Activated CD8-positive, alpha-beta T cell treated with anti-CD3 and anti-CD28 coated beads for 36 hours (primary cell): ENCODE measurements at regions not wholly inside any gene's neighbourhood (a gene's known extent, or its start where the extent isn't known, plus 50 kb on each side); places are given as distances from the start of the nearest gene placed in this dataset.

Source experiments
- ATAC-seq: fragments of 200-7000 bp; cut with Tn5 transposase; one replicate; pipeline ENCODE4 v1.10.0; 2021; ENCODE audit warnings: mild to moderate bottlenecking, moderate library complexity
- CTCF ChIA-PET: fragments of 350-600 bp; sonication (Branson Sonifier 250); formaldehyde crosslinking; loops from one replicate; lab custom pipeline; 2021; ENCODE audit warnings: antibody characterized with exemption; lab: Charles Lee
- POLR2A ChIA-PET: fragments of 350-600 bp; sonication (Branson Sonifier 250); formaldehyde crosslinking; loops from one replicate; lab custom pipeline; 2021; ENCODE audit warnings: antibody characterized with exemption; lab: Charles Lee
- DNase-seq: peaks from one replicate; pipeline ENCODE4 v3.0.0-alpha.2; 2020
- H3K27ac Mint-ChIP-seq: one replicate; pipeline ENCODE4 v1.8.0; 2021; ENCODE audit warnings: mild to moderate bottlenecking, mixed read lengths
- H3K27me3 Mint-ChIP-seq: one replicate; pipeline ENCODE4 v1.8.0; 2021; ENCODE audit warnings: mixed read lengths
- H3K36me3 Mint-ChIP-seq: one replicate; pipeline ENCODE4 v1.8.0; 2021; ENCODE audit warnings: low read depth, mixed read lengths
- H3K4me1 Mint-ChIP-seq: one replicate; pipeline ENCODE4 v1.8.0; 2021; ENCODE audit warnings: low read depth, mixed read lengths
- H3K4me3 Mint-ChIP-seq: one replicate; pipeline ENCODE4 v1.8.0; 2021; ENCODE audit warnings: mild to moderate bottlenecking, moderate library complexity, mixed read lengths
- H3K9me3 Mint-ChIP-seq: one replicate; pipeline ENCODE4 v1.8.0; 2021; ENCODE audit warnings: mixed read lengths
- intact Hi-C: fragments of 100-400 bp; cut with micrococcal nuclease; formaldehyde crosslinking; loops from one replicate; pipeline ENCODE4 v1.10.0; 2022
- TF ChIP-seq, protein P1 (sequence below): fragments of 200-600 bp; IDR thresholded peaks from one replicate; pipeline ENCODE4 v1.8.0; 2022; ENCODE audit warnings: antibody characterized with exemption, mild to moderate bottlenecking

DNA sequence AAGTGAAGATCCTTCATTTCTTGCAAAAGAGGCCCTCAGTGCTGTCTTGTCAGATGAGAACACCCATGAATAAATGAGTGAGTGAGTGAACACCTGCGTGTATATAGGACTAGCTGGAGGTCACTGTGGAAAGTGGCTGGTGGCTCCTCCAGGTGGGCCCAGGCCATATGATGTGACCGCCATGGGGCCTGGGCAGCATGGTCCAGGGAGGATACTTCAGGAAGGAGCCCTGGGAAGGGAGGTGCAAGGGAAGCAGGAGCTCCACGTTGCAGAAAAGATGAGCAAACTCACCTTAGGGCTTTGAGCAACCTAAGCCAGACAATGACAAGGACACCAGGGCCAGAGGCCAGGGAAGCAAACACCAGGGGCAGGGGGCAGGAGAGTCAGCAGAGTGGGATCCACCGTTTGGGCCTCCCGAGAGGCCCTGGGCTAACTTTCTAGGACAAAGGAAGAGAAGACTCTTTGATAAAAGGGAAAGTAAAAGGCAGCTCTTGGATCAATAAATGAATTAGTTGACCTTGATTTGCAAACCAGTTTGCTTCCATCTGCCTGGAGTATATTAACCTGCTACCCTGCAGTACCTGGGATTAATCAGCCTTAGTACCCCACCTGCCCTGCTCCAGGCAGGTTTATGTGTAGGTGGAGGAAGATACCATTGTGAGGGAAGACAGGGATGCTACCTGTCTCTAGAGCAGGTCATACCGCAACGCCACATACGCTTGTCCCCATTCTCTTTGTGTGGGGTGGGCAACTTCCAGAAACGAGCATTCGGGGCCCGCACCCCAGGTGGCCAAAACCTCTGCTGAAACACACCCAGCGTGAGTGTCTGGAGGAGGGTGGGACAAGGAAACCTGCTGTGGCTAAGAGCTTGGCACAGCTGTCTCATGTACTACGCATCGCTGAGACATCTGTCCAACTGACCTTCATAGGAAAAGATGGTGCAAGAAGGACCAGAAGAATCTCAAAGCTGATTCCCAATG lies 51.4 kb upstream of the OLFM1 start:
- Mint-ChIP-seq H3K27me3 (peaks cover 3% of the 10 kb centered on the region), H3K36me3 (no peaks in the 10 kb centered on the region), H3K27ac (no peak overlapping the region), H3K4me1 (no peaks in the 10 kb centered on the region), H3K9me3 (no peaks in the 10 kb centered on the region), H3K4me3 (no peak overlapping the region)
- ChIA-PET CTCF (no interaction called here), POLR2A (no interaction called here)
- DNase-seq (no peak), ATAC-seq (no peak)
- TF ChIP-seq, protein P1, sequence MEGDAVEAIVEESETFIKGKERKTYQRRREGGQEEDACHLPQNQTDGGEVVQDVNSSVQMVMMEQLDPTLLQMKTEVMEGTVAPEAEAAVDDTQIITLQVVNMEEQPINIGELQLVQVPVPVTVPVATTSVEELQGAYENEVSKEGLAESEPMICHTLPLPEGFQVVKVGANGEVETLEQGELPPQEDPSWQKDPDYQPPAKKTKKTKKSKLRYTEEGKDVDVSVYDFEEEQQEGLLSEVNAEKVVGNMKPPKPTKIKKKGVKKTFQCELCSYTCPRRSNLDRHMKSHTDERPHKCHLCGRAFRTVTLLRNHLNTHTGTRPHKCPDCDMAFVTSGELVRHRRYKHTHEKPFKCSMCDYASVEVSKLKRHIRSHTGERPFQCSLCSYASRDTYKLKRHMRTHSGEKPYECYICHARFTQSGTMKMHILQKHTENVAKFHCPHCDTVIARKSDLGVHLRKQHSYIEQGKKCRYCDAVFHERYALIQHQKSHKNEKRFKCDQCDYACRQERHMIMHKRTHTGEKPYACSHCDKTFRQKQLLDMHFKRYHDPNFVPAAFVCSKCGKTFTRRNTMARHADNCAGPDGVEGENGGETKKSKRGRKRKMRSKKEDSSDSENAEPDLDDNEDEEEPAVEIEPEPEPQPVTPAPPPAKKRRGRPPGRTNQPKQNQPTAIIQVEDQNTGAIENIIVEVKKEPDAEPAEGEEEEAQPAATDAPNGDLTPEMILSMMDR = no peak
- intact Hi-C loops = no loop called here

DNA sequence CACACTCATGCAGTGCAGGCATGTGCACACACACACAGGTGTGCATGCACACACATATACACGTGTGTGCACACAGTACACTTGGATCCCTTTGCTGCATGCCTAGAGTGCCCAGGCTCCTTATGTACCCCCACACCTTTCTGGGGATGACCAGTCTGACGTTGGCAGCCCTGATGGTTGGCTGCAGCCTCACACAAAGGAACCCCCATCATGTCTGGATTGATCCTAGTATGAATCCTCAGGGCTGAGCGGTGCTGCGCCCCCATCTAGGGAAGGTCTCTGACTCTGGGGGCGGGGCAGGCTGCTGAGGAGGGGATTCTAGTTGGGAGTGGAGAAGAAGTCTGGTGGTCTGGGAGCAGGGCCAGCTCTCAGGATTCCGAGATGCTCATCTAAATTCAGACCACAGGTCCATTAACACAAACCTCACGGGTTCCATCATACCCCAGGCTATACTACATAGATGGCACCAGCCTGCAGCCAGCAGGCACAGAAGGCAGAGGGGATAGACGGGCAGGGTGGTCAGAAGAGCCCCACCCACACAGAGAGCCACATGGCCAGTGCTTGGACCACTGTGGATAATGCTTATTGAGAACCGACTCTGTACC lies 50.5 kb upstream of the OLFM1 start:
- H3K4me3 Mint-ChIP-seq = no peak overlapping the region
- H3K27ac Mint-ChIP-seq = no peak overlapping the region
- CTCF ChIA-PET = no interaction called here
- ATAC-seq (no peak), DNase-seq (no peak)
- POLR2A ChIA-PET = no interaction called here
- peaks cover 3% of the 10 kb centered on the region for H3K27me3 Mint-ChIP-seq
- H3K9me3 Mint-ChIP-seq = no peaks in the 10 kb centered on the region
- no peaks in the 10 kb centered on the region for H3K4me1 Mint-ChIP-seq
- TF ChIP-seq, protein P1 = no peak
- intact Hi-C loops = no loop called here
- H3K36me3 Mint-ChIP-seq = no peaks in the 10 kb centered on the region

DNA sequence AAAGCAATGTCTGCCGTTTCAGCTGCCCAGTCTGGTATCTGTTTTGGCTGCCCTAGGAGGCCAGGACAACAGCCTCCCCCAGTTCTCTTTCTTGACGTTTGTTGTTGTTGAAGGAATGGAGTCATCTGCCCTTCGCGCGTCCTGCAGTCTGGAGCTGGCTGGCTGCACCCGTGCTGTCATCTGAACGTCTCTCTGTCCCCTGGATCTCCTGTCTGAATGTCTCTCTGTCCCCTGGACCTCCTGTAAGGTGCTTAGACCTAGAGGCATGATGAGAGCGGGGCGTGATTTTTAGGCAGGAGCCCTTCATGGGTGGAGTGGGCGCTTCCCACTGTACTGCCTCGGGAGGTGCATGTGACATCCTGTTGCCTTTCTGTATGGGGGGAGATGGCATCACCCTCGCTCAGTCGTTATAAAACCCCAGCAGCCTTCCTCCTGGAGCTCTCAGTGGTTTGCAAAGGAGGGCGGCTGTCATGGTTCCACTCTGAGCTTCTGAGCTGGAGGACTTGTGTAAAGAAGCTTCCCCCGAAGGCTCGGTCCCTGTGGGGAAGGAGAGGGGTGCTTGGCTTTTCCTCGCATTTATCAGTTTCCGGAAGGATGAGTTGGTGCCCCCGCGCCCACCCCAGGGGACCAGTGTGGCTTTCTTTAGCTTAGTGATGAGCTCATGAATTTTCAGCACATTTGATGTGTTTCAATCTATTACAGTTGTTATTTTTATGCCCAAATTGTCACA lies 49.8 kb upstream of the OLFM1 start:
- ChIA-PET CTCF (no interaction called here), POLR2A (no interaction called here)
- peaks cover 3% of the 10 kb centered on the region for H3K27me3 Mint-ChIP-seq
- no peak for DNase-seq
- H3K4me1 Mint-ChIP-seq = no peaks in the 10 kb centered on the region
- TF ChIP-seq, protein P1 = no peak
- no peak overlapping the region for H3K27ac Mint-ChIP-seq
- ATAC-seq = no peak
- H3K36me3 Mint-ChIP-seq = no peaks in the 10 kb centered on the region
- no peaks in the 10 kb centered on the region for H3K9me3 Mint-ChIP-seq
- H3K4me3 Mint-ChIP-seq = no peak overlapping the region
- intact Hi-C loops = no loop called here
